ENCODE measurements at regions not wholly inside any gene's neighbourhood (a gene's known extent, or its start where the extent isn't known, plus 50 kb on each side); places are given as distances from the start of the nearest gene placed in this dataset.
"Not testable (repeated sequence)": the region's sequence is repeated elsewhere in the genome, so short reads cannot be mapped to it uniquely, and the experiment has no call there.

- no peaks in the 10 kb centered on the region for H3K4me1 ChIP-seq (ENCODE audit: insufficient read depth, low read length)
- H3K36me3 ChIP-seq (ENCODE audit: insufficient read depth, low read length): no peaks in the 10 kb centered on the region
- H3K9me3 ChIP-seq (ENCODE audit: low read length): no peaks in the 10 kb centered on the region
- H3K27me3 ChIP-seq (ENCODE audit: insufficient read depth, low read length): no peaks in the 10 kb centered on the region
- H3K4me3 ChIP-seq (ENCODE audit: low read length): no peak overlapping the region
- H2AFZ ChIP-seq (ENCODE audit: low read depth, low read length): no peak overlapping the region
Observed at GRCh38 chr5:3324421-3325101, 271.1 kb upstream of the IRX1 start.

- not testable (repeated sequence) for H3K4me3 ChIP-seq (ENCODE audit: low read length); H3K36me3 ChIP-seq (ENCODE audit: insufficient read depth, low read length); H3K27me3 ChIP-seq (ENCODE audit: insufficient read depth, low read length); H2AFZ ChIP-seq (ENCODE audit: low read depth, low read length); H3K9me3 ChIP-seq (ENCODE audit: low read length); H3K4me1 ChIP-seq (ENCODE audit: insufficient read depth, low read length)
Observed at GRCh38 chr5:3323966-3324365, 271.7 kb upstream of the IRX1 start.

GRCh38 chr5:3323144-3323543 is 272.5 kb upstream of the IRX1 start:
- Histone ChIP-seq H3K9me3 (ENCODE audit: low read length) (no peaks in the 10 kb centered on the region), H3K4me3 (ENCODE audit: low read length) (no peak overlapping the region), H3K36me3 (ENCODE audit: insufficient read depth, low read length) (no peaks in the 10 kb centered on the region)

GRCh38 chr5:3322642-3323041 is 273.0 kb upstream of the IRX1 start:
- H3K9me3 ChIP-seq (ENCODE audit: low read length): no peaks in the 10 kb centered on the region
- H2AFZ ChIP-seq (ENCODE audit: low read depth, low read length): no peak overlapping the region
- no peaks in the 10 kb centered on the region for H3K4me1 ChIP-seq (ENCODE audit: insufficient read depth, low read length)
- no peaks in the 10 kb centered on the region for H3K36me3 ChIP-seq (ENCODE audit: insufficient read depth, low read length)
- no peaks in the 10 kb centered on the region for H3K27me3 ChIP-seq (ENCODE audit: insufficient read depth, low read length)
- no peak overlapping the region for H3K4me3 ChIP-seq (ENCODE audit: low read length)

More at GRCh38 chr5:3323144-3323543, 272.5 kb upstream of the IRX1 start:
- Histone ChIP-seq H3K4me1 (ENCODE audit: insufficient read depth, low read length) (no peaks in the 10 kb centered on the region), H2AFZ (ENCODE audit: low read depth, low read length) (no peak overlapping the region), H3K27me3 (ENCODE audit: insufficient read depth, low read length) (no peaks in the 10 kb centered on the region)

- Histone ChIP-seq H3K36me3 (ENCODE audit: insufficient read depth, low read length) (no peaks in the 10 kb centered on the region), H2AFZ (ENCODE audit: low read depth, low read length) (no peak overlapping the region), H3K4me1 (ENCODE audit: insufficient read depth, low read length) (no peaks in the 10 kb centered on the region), H3K9me3 (ENCODE audit: low read length) (no peaks in the 10 kb centered on the region), H3K4me3 (ENCODE audit: low read length) (no peak overlapping the region), H3K27me3 (ENCODE audit: insufficient read depth, low read length) (no peaks in the 10 kb centered on the region)
Observed at GRCh38 chr5:3321923-3322322, 273.7 kb upstream of the IRX1 start.

- Histone ChIP-seq H2AFZ (ENCODE audit: low read depth, low read length) (no peak overlapping the region), H3K27me3 (ENCODE audit: insufficient read depth, low read length) (no peaks in the 10 kb centered on the region), H3K4me3 (ENCODE audit: low read length) (no peak overlapping the region), H3K9me3 (ENCODE audit: low read length) (no peaks in the 10 kb centered on the region), H3K4me1 (ENCODE audit: insufficient read depth, low read length) (no peaks in the 10 kb centered on the region), H3K36me3 (ENCODE audit: insufficient read depth, low read length) (no peaks in the 10 kb centered on the region)
Observed at GRCh38 chr5:3321119-3321760, 274.4 kb upstream of the IRX1 start.

GRCh38 chr5:3320317-3320875 is 275.2 kb upstream of the IRX1 start:
- Histone ChIP-seq H2AFZ (ENCODE audit: low read depth, low read length) (no peak overlapping the region), H3K27me3 (ENCODE audit: insufficient read depth, low read length) (no peaks in the 10 kb centered on the region), H3K4me1 (ENCODE audit: insufficient read depth, low read length) (no peaks in the 10 kb centered on the region), H3K4me3 (ENCODE audit: low read length) (no peak overlapping the region), H3K36me3 (ENCODE audit: insufficient read depth, low read length) (no peaks in the 10 kb centered on the region), H3K9me3 (ENCODE audit: low read length) (no peaks in the 10 kb centered on the region)

- Histone ChIP-seq H3K9me3 (ENCODE audit: low read length) (no peaks in the 10 kb centered on the region), H3K4me1 (ENCODE audit: insufficient read depth, low read length) (no peaks in the 10 kb centered on the region), H3K27me3 (ENCODE audit: insufficient read depth, low read length) (no peaks in the 10 kb centered on the region), H3K4me3 (ENCODE audit: low read length) (no peak overlapping the region), H2AFZ (ENCODE audit: low read depth, low read length) (no peak overlapping the region), H3K36me3 (ENCODE audit: insufficient read depth, low read length) (no peaks in the 10 kb centered on the region)
Observed at GRCh38 chr5:3317051-3317795, 278.4 kb upstream of the IRX1 start.

GRCh38 chr5:3313569-3313968 is 282.1 kb upstream of the IRX1 start:
- Histone ChIP-seq H3K4me3 (ENCODE audit: low read length) (no peak overlapping the region), H3K9me3 (ENCODE audit: low read length) (no peaks in the 10 kb centered on the region), H3K4me1 (ENCODE audit: insufficient read depth, low read length) (no peaks in the 10 kb centered on the region), H3K27me3 (ENCODE audit: insufficient read depth, low read length) (no peaks in the 10 kb centered on the region), H2AFZ (ENCODE audit: low read depth, low read length) (no peak overlapping the region), H3K36me3 (ENCODE audit: insufficient read depth, low read length) (no peaks in the 10 kb centered on the region)

- Histone ChIP-seq H2AFZ (ENCODE audit: low read depth, low read length) (no peak overlapping the region), H3K4me1 (ENCODE audit: insufficient read depth, low read length) (no peaks in the 10 kb centered on the region), H3K27me3 (ENCODE audit: insufficient read depth, low read length) (no peaks in the 10 kb centered on the region), H3K36me3 (ENCODE audit: insufficient read depth, low read length) (no peaks in the 10 kb centered on the region), H3K9me3 (ENCODE audit: low read length) (no peaks in the 10 kb centered on the region), H3K4me3 (ENCODE audit: low read length) (no peak overlapping the region)
Observed at GRCh38 chr5:3312299-3312698, 283.3 kb upstream of the IRX1 start.

GRCh38 chr5:3311433-3311832 is 284.2 kb upstream of the IRX1 start:
- Histone ChIP-seq H2AFZ (ENCODE audit: low read depth, low read length) (no peak overlapping the region), H3K9me3 (ENCODE audit: low read length) (no peaks in the 10 kb centered on the region), H3K4me3 (ENCODE audit: low read length) (no peak overlapping the region), H3K27me3 (ENCODE audit: insufficient read depth, low read length) (no peaks in the 10 kb centered on the region), H3K4me1 (ENCODE audit: insufficient read depth, low read length) (no peaks in the 10 kb centered on the region), H3K36me3 (ENCODE audit: insufficient read depth, low read length) (no peaks in the 10 kb centered on the region)

- no peaks in the 10 kb centered on the region for H3K9me3 ChIP-seq (ENCODE audit: low read length)
- H3K36me3 ChIP-seq (ENCODE audit: insufficient read depth, low read length): no peaks in the 10 kb centered on the region
- H3K27me3 ChIP-seq (ENCODE audit: insufficient read depth, low read length): no peaks in the 10 kb centered on the region
- H3K4me3 ChIP-seq (ENCODE audit: low read length): no peak overlapping the region
- H2AFZ ChIP-seq (ENCODE audit: low read depth, low read length): no peak overlapping the region
- H3K4me1 ChIP-seq (ENCODE audit: insufficient read depth, low read length): no peaks in the 10 kb centered on the region
Observed at GRCh38 chr5:3310541-3311261, 284.9 kb upstream of the IRX1 start.

GRCh38 chr5:3309538-3309937 is 286.1 kb upstream of the IRX1 start:
- Histone ChIP-seq H2AFZ (ENCODE audit: low read depth, low read length) (no peak overlapping the region), H3K4me1 (ENCODE audit: insufficient read depth, low read length) (no peaks in the 10 kb centered on the region), H3K9me3 (ENCODE audit: low read length) (no peaks in the 10 kb centered on the region), H3K27me3 (ENCODE audit: insufficient read depth, low read length) (no peaks in the 10 kb centered on the region), H3K36me3 (ENCODE audit: insufficient read depth, low read length) (no peaks in the 10 kb centered on the region), H3K4me3 (ENCODE audit: low read length) (no peak overlapping the region)

Data from neuron (in vitro differentiated cells).